Esophagus squamous epithelium (tissue), 4 donors: ENCODE measurements at regions not wholly inside any gene's neighbourhood (a gene's known extent, or its start where the extent isn't known, plus 50 kb on each side); places are given as distances from the start of the nearest gene placed in this dataset.

Experiments used
- CTCF ChIP-seq, 6 experiments: fragments of 450-650 bp in 4 of 6; fragments of 200-600 bp in 2 of 6; sonication (generic) in 2 of 6; IDR thresholded peaks; one replicate each; pipeline ENCODE4 v1.5.1; 2016 to 2019; ENCODE audit warnings: antibody characterized with exemption in 6 of 6, mild to moderate bottlenecking in 4 of 6, moderate library complexity in 4 of 6
- POLR2A ChIP-seq, 4 donors: fragments of 450-650 bp; IDR thresholded peaks; one replicate each; pipeline ENCODE4 v1.6.1; 2017; ENCODE audit warnings: antibody characterized with exemption in 4 of 4, mild to moderate bottlenecking in 4 of 4, moderate library complexity in 3 of 4

- TF ChIP-seq CTCF (IDR thresholded peaks at IDR 0.05) (no peak), POLR2A (IDR thresholded peaks at IDR 0.05) (no peak)
Observed at GRCh38 chr2:128377071-128377910, 58.6 kb upstream of the HS6ST1 start.
